Astrocyte (in vitro differentiated cells and primary cell): ENCODE measurements at regions not wholly inside any gene's neighbourhood (a gene's known extent, or its start where the extent isn't known, plus 50 kb on each side); places are given as distances from the start of the nearest gene placed in this dataset.

Experiments
- EZH2 ChIP-seq: IDR thresholded peaks from 2 replicates; pipeline ENCODE4 v1.6.1; 2012; ENCODE audit warnings: mild to moderate bottlenecking, low read length, inconsistent platforms; ENCODE audit not compliant: insufficient read depth
- TF ChIP-seq, protein P1 (sequence below): IDR thresholded peaks from 2 replicates; pipeline ENCODE4 v1.5.1; 2011; ENCODE audit warnings: low read depth, mild to moderate bottlenecking, inconsistent platforms, low read length, moderate library complexity; ENCODE audit not compliant: insufficient read depth

DNA sequence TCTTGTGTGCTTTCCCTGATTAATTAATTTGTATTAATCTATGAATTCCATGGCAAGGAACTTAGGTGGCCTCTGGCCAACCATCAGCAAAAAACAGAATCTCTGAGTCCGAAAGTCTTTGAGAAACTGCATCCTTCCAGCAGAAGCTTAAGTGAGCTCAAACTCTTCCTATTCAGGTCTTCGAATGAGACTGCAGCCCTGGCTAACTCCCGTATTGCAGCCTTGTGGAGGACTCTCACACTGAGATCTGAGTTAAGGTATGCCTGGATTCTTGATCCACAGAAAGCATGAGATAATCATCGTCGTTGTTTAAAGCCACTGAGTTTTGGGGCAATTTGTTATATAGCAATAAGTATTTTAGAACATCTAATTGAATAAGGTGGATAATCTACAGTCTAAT, 1143.9 kb upstream of the NXPH2 start:
- TF ChIP-seq, protein P1, sequence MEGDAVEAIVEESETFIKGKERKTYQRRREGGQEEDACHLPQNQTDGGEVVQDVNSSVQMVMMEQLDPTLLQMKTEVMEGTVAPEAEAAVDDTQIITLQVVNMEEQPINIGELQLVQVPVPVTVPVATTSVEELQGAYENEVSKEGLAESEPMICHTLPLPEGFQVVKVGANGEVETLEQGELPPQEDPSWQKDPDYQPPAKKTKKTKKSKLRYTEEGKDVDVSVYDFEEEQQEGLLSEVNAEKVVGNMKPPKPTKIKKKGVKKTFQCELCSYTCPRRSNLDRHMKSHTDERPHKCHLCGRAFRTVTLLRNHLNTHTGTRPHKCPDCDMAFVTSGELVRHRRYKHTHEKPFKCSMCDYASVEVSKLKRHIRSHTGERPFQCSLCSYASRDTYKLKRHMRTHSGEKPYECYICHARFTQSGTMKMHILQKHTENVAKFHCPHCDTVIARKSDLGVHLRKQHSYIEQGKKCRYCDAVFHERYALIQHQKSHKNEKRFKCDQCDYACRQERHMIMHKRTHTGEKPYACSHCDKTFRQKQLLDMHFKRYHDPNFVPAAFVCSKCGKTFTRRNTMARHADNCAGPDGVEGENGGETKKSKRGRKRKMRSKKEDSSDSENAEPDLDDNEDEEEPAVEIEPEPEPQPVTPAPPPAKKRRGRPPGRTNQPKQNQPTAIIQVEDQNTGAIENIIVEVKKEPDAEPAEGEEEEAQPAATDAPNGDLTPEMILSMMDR, result no peak
- no peak for TF ChIP-seq EZH2
